ENCODE measurements at regions not wholly inside any gene's neighbourhood (a gene's known extent, or its start where the extent isn't known, plus 50 kb on each side); places are given as distances from the start of the nearest gene placed in this dataset.

- no peaks in the 10 kb centered on the region for H3K27me3 ChIP-seq (ENCODE audit: insufficient read depth, poor library complexity, severe bottlenecking)
- no peak overlapping the region for H3K27ac ChIP-seq (replicated peaks)
- TF ChIP-seq POLR2AphosphoS5 (IDR thresholded peaks at IDR 0.05; ENCODE audit: low read depth) (no peak), REST (IDR thresholded peaks at IDR 0.05; ENCODE audit: insufficient replicate concordance, low read depth) (no peak), GABPA (IDR thresholded peaks at IDR 0.05; ENCODE audit: low read depth) (no peak), SPI1 (IDR thresholded peaks at IDR 0.05; ENCODE audit: borderline replicate concordance, low read depth) (no peak)
- TF ChIP-seq, protein P1, sequence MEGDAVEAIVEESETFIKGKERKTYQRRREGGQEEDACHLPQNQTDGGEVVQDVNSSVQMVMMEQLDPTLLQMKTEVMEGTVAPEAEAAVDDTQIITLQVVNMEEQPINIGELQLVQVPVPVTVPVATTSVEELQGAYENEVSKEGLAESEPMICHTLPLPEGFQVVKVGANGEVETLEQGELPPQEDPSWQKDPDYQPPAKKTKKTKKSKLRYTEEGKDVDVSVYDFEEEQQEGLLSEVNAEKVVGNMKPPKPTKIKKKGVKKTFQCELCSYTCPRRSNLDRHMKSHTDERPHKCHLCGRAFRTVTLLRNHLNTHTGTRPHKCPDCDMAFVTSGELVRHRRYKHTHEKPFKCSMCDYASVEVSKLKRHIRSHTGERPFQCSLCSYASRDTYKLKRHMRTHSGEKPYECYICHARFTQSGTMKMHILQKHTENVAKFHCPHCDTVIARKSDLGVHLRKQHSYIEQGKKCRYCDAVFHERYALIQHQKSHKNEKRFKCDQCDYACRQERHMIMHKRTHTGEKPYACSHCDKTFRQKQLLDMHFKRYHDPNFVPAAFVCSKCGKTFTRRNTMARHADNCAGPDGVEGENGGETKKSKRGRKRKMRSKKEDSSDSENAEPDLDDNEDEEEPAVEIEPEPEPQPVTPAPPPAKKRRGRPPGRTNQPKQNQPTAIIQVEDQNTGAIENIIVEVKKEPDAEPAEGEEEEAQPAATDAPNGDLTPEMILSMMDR (IDR thresholded peaks at IDR 0.05; ENCODE audit: insufficient read depth, low read length), result no peak
- H3K4me3 ChIP-seq (replicated peaks; ENCODE audit: insufficient read depth, low read length), result no peak overlapping the region
- DNase-seq (ENCODE audit: low read depth in 1 of 2, low spot score in 1 of 2), result no peak
Measured at GRCh38 chr1:50278410-50278809, 144.8 kb downstream of the DMRTA2 start.

- DNase-seq (ENCODE audit: low read depth in 1 of 2, low spot score in 1 of 2), result no peak
- Histone ChIP-seq H3K27ac (replicated peaks) (no peak overlapping the region), H3K27me3 (ENCODE audit: insufficient read depth, poor library complexity, severe bottlenecking) (no peaks in the 10 kb centered on the region), H3K4me3 (replicated peaks; ENCODE audit: insufficient read depth, low read length) (no peak overlapping the region)
- TF ChIP-seq REST (IDR thresholded peaks at IDR 0.05; ENCODE audit: insufficient replicate concordance, low read depth), result no peak
- TF ChIP-seq GABPA (IDR thresholded peaks at IDR 0.05; ENCODE audit: low read depth), result no peak
- no peak for TF ChIP-seq POLR2AphosphoS5 (IDR thresholded peaks at IDR 0.05; ENCODE audit: low read depth)
- TF ChIP-seq SPI1 (IDR thresholded peaks at IDR 0.05; ENCODE audit: borderline replicate concordance, low read depth), result no peak
- TF ChIP-seq, protein P1 (IDR thresholded peaks at IDR 0.05; ENCODE audit: insufficient read depth, low read length), result no peak
Measured at GRCh38 chr1:50275566-50275965, 147.7 kb downstream of the DMRTA2 start.

- TF ChIP-seq GABPA (IDR thresholded peaks at IDR 0.05; ENCODE audit: low read depth) (no peak), REST (IDR thresholded peaks at IDR 0.05; ENCODE audit: insufficient replicate concordance, low read depth) (no peak), SPI1 (IDR thresholded peaks at IDR 0.05; ENCODE audit: borderline replicate concordance, low read depth) (no peak), POLR2AphosphoS5 (IDR thresholded peaks at IDR 0.05; ENCODE audit: low read depth) (no peak)
- TF ChIP-seq, protein P1 (IDR thresholded peaks at IDR 0.05; ENCODE audit: insufficient read depth, low read length), result no peak
- Histone ChIP-seq H3K4me3 (replicated peaks; ENCODE audit: insufficient read depth, low read length) (no peak overlapping the region), H3K27me3 (ENCODE audit: insufficient read depth, poor library complexity, severe bottlenecking) (no peaks in the 10 kb centered on the region), H3K27ac (replicated peaks) (no peak overlapping the region)
- DNase-seq (ENCODE audit: low read depth in 1 of 2, low spot score in 1 of 2), result no peak
Measured at GRCh38 chr1:50272912-50273311, 150.3 kb downstream of the DMRTA2 start.
